GM12874 (cell line): ENCODE measurements at regions not wholly inside any gene's neighbourhood (a gene's known extent, or its start where the extent isn't known, plus 50 kb on each side); places are given as distances from the start of the nearest gene placed in this dataset.

Source experiments
- TF ChIP-seq, protein P1 (sequence below): IDR thresholded peaks from 2 replicates; pipeline ENCODE4 v1.5.1; 2011; ENCODE audit warnings: low read depth, mild to moderate bottlenecking, control low read depth, low read length, moderate library complexity; ENCODE audit not compliant: insufficient read depth

- TF ChIP-seq, protein P1, sequence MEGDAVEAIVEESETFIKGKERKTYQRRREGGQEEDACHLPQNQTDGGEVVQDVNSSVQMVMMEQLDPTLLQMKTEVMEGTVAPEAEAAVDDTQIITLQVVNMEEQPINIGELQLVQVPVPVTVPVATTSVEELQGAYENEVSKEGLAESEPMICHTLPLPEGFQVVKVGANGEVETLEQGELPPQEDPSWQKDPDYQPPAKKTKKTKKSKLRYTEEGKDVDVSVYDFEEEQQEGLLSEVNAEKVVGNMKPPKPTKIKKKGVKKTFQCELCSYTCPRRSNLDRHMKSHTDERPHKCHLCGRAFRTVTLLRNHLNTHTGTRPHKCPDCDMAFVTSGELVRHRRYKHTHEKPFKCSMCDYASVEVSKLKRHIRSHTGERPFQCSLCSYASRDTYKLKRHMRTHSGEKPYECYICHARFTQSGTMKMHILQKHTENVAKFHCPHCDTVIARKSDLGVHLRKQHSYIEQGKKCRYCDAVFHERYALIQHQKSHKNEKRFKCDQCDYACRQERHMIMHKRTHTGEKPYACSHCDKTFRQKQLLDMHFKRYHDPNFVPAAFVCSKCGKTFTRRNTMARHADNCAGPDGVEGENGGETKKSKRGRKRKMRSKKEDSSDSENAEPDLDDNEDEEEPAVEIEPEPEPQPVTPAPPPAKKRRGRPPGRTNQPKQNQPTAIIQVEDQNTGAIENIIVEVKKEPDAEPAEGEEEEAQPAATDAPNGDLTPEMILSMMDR, result no peak
These were observed 58.3 kb upstream of the NEUROD6 start for GRCh38 chr7:31398815-31399214.

GRCh38 chr7:31407178-31407676 is 66.7 kb upstream of the NEUROD6 start:
- TF ChIP-seq, protein P1, result no peak

DNA sequence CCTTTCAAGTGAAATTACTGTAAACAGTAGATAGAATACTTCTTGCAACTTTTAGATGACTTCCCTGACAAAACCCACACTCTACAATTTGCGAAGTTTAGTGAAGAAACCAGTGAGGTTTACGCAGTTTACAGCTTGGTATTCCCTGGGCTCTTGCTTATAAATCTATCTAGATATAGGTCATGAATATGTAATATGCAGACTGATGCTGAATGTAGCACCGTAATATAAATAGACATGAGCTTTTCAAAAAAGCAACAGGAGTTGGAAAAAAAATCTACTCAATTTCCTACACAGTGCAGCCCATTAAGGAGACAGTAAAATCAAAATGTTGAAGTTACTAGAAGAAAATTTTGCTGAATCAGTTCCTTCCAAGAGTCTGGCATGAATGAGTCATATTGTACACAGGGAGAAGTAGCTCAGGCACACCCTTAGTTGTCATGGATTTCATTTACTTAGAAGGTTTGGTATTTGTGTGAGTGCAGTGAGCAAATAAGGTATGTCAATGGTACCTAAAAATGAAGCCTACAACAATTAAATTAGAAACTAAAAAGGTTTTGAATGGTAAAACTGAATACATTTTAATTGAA is 67.7 kb upstream of the NEUROD6 start:
- TF ChIP-seq, protein P1, result no peak

GRCh38 chr7:31410265-31410664 is 69.7 kb upstream of the NEUROD6 start:
- TF ChIP-seq, protein P1, result no peak

GRCh38 chr7:31411416-31411815 is 70.9 kb upstream of the NEUROD6 start:
- TF ChIP-seq, protein P1, result no peak

DNA sequence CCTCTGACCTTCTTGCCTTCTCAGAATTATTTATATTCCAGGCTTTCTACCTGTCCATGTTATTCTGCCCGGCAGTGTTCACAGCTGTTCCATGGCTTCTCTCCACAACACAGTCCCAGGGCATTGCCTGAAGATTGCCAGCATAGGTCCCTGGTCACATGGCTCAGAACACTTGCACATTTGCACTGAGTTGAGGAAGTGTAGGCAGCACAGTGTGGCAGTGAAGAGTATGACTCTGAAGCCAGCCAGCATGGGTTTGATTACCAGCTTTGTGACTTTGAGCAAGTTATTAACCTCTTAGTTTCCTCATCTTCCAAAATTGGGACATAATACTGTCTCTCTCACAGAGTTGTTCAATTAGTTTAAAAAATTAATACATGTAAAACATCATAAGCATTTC is 73.2 kb upstream of the NEUROD6 start:
- TF ChIP-seq, protein P1, result no peak

DNA sequence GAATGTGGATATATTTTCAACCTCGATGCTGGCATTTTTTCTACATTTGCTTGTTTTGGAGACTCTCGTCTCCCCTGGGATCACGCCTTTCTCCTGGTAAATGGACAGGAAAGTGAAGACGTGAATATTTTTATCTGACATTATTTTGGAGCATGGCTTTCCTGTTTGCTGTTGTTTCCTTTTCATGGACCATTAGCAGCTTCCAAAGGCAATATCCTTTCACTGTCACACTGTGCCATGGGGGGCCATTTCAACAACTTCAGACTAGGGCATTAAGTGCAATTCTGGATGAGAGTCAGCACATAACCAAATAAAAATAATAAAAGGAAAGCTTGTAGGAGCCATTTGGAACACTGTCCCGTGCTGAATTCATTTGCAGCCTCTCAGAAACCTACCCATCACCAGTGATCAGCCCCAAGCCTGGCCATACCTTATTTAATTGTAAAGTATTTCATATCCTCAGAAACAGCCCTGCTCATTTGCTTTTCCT is 75.9 kb upstream of the NEUROD6 start:
- TF ChIP-seq, protein P1, result no peak

DNA sequence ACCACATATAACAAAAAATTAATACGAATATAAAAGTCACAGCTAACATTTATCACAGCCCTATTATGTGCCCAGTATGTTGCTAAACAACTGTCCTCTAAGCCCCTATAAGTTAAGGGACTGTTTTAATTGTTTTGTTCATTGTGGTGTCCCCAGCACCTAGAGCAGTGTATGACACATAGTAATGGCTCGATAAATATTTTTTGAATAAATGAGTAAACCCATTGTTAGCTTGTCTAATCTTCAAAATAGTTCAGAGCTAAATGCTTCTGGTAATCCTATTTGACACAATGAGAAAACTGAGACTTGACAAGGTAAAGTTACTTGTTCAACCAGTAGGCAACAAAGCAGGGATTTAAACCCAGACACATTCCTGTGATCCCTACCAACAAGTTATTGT is 78.4 kb upstream of the NEUROD6 start:
- TF ChIP-seq, protein P1, result no peak
